Loucy (cell line): ENCODE measurements at regions not wholly inside any gene's neighbourhood (a gene's known extent, or its start where the extent isn't known, plus 50 kb on each side); places are given as distances from the start of the nearest gene placed in this dataset.

Experiments used
- H2AFZ ChIP-seq: fragments of 200-600 bp; sonication (generic); 2 replicates; pipeline ENCODE4 v1.6.0; 2016; ENCODE audit warnings: antibody characterized with exemption, mild to moderate bottlenecking, low read length, moderate library complexity
- H3F3A ChIP-seq: fragments of 200-600 bp; 2 replicates; pipeline ENCODE4 v1.6.0; 2016; ENCODE audit warnings: antibody characterized with exemption, low read depth, mild to moderate bottlenecking
- H3K27me3 ChIP-seq: fragments of 200-600 bp; sonication (generic); 2 replicates; pipeline ENCODE4 v1.6.1; 2014; ENCODE audit warnings: low read length, mild to moderate bottlenecking; ENCODE audit not compliant: insufficient read depth, poor library complexity, severe bottlenecking
- H3K36me3 ChIP-seq: fragments of 200-600 bp; sonication (generic); 2 replicates; pipeline ENCODE4 v1.6.1; 2016; ENCODE audit warnings: low read length; ENCODE audit not compliant: insufficient read depth
- H3K4me1 ChIP-seq: fragments of 200-600 bp; sonication (generic); 2 replicates; pipeline ENCODE4 v1.5.1; 2014; ENCODE audit warnings: low read length, mild to moderate bottlenecking; ENCODE audit not compliant: insufficient read depth, poor library complexity, severe bottlenecking
- H3K4me2 ChIP-seq: fragments of 200-600 bp; sonication (generic); 2 replicates; pipeline ENCODE4 v1.6.0; 2014; ENCODE audit warnings: antibody characterized with exemption, low read length, low read depth, mild to moderate bottlenecking; ENCODE audit not compliant: poor library complexity, severe bottlenecking
- H3K4me3 ChIP-seq: fragments of 200-600 bp; sonication (generic); 2 replicates; pipeline ENCODE4 v1.5.1; 2014; ENCODE audit warnings: low read length, mild to moderate bottlenecking, mixed read lengths; ENCODE audit not compliant: poor library complexity, severe bottlenecking
- H3K79me2 ChIP-seq: fragments of 200-600 bp; sonication (generic); 2 replicates; pipeline ENCODE4 v1.6.1; 2014; ENCODE audit warnings: low read length; ENCODE audit not compliant: insufficient read depth
- H3K9ac ChIP-seq: fragments of 200-600 bp; sonication (generic); 2 replicates; pipeline ENCODE4 v1.6.0; 2014; ENCODE audit warnings: mild to moderate bottlenecking, low read depth, low read length, moderate library complexity; ENCODE audit not compliant: poor library complexity, severe bottlenecking
- H3K9me2 ChIP-seq: fragments of 200-600 bp; sonication (generic); replicated peaks from 2 replicates; pipeline ENCODE4 v1.6.1; 2016; ENCODE audit warnings: low read depth, low read length, mixed read lengths
- H3K9me3 ChIP-seq: fragments of 200-600 bp; sonication (generic); 2 replicates; pipeline ENCODE4 v1.6.1; 2014; ENCODE audit warnings: mild to moderate bottlenecking, antibody characterized with exemption, low read length, low read depth; ENCODE audit not compliant: insufficient read depth
- H4K20me1 ChIP-seq: fragments of 200-600 bp; sonication (generic); 2 replicates; pipeline ENCODE4 v1.6.0; 2014; ENCODE audit warnings: antibody characterized with exemption, low read length, mild to moderate bottlenecking; ENCODE audit not compliant: insufficient read depth, poor library complexity, severe bottlenecking
- CTCF ChIP-seq: fragments of 200-600 bp; sonication (generic); conservative IDR thresholded peaks from 2 replicates; pipeline ENCODE4 v1.5.1; 2014; ENCODE audit warnings: mild to moderate bottlenecking, antibody characterized with exemption, low read length
- EZH2phosphoT487 ChIP-seq: fragments of 200-600 bp; IDR thresholded peaks from 2 replicates; pipeline ENCODE4 v1.6.1; 2018; ENCODE audit warnings: antibody characterized with exemption, mild to moderate bottlenecking, moderate library complexity, borderline replicate concordance

- Histone ChIP-seq H3K4me1 (no peaks in the 10 kb centered on the region), H3K9ac (no peak overlapping the region), H3K27me3 (no peaks in the 10 kb centered on the region), H3K36me3 (no peaks in the 10 kb centered on the region), H3K9me2 (no peaks in the 10 kb centered on the region), H3F3A (no peaks in the 10 kb centered on the region), H4K20me1 (no peaks in the 10 kb centered on the region), H3K9me3 (no peaks in the 10 kb centered on the region), H3K4me2 (no peak overlapping the region), H3K4me3 (no peak overlapping the region), H2AFZ (no peak overlapping the region), H3K79me2 (no peaks in the 10 kb centered on the region)
- TF ChIP-seq CTCF (no peak), EZH2phosphoT487 (no peak)
Measured at GRCh38 chr6:156627524-156627923, 149.7 kb upstream of the ARID1B start.

- no peaks in the 10 kb centered on the region for H3K9me2 ChIP-seq
- TF ChIP-seq EZH2phosphoT487 = no peak
- no peak for TF ChIP-seq CTCF
- no peaks in the 10 kb centered on the region for H3F3A ChIP-seq
- no peak overlapping the region for H3K4me2 ChIP-seq
- no peak overlapping the region for H3K9ac ChIP-seq
- no peak overlapping the region for H3K4me3 ChIP-seq
- H3K27me3 ChIP-seq = no peaks in the 10 kb centered on the region
- no peaks in the 10 kb centered on the region for H3K4me1 ChIP-seq
- H3K9me3 ChIP-seq = no peaks in the 10 kb centered on the region
- H3K36me3 ChIP-seq = no peaks in the 10 kb centered on the region
- H4K20me1 ChIP-seq = no peaks in the 10 kb centered on the region
- H3K79me2 ChIP-seq = no peaks in the 10 kb centered on the region
- H2AFZ ChIP-seq = no peak overlapping the region
Measured at GRCh38 chr6:156622185-156622584, 155.0 kb upstream of the ARID1B start.

- Histone ChIP-seq H3K4me3 (no peak overlapping the region), H3F3A (no peaks in the 10 kb centered on the region), H3K79me2 (no peaks in the 10 kb centered on the region), H3K4me2 (no peak overlapping the region), H2AFZ (no peak overlapping the region), H4K20me1 (no peaks in the 10 kb centered on the region), H3K27me3 (no peaks in the 10 kb centered on the region), H3K9ac (no peak overlapping the region), H3K4me1 (no peaks in the 10 kb centered on the region), H3K9me3 (no peaks in the 10 kb centered on the region), H3K36me3 (no peaks in the 10 kb centered on the region), H3K9me2 (no peaks in the 10 kb centered on the region)
- TF ChIP-seq EZH2phosphoT487 (no peak), CTCF (no peak)
Measured at GRCh38 chr6:156620331-156620730, 156.8 kb upstream of the ARID1B start.
